A673 (cell line): ENCODE measurements at regions not wholly inside any gene's neighbourhood (a gene's known extent, or its start where the extent isn't known, plus 50 kb on each side); places are given as distances from the start of the nearest gene placed in this dataset.

Experiments used
- BruUV-seq: library from RNA; stranded (reverse); fragments of 400-500 nt; replicated peaks from 2 replicates; lab custom pipeline; 2021; lab: Mats Ljungman, UMichigan
- CTCF ChIA-PET: fragments of 300-600 bp; sonication (Branson Sonifier 250); formaldehyde crosslinking; loops from one replicate; lab custom pipeline; 2022; ENCODE audit warnings: antibody characterized with exemption; lab: Charles Lee
- POLR2A ChIA-PET: fragments of 300-600 bp; sonication (Branson Sonifier 250); formaldehyde crosslinking; loops from one replicate; lab custom pipeline; 2022; ENCODE audit warnings: antibody characterized with exemption; ENCODE audit not compliant: low non-redundant PET; lab: Charles Lee
- DNase-seq: peaks from one replicate; pipeline ENCODE4 v3.0.0-alpha.2; 2015; ENCODE audit warnings: low spot score
- H3K27ac ChIP-seq: fragments of 200-600 bp; sonication (generic); 2 replicates; pipeline ENCODE4 v1.5.1; 2016; ENCODE audit warnings: mixed run types, low read depth, mild to moderate bottlenecking, mixed read lengths, antibody characterized with exemption, low read length; ENCODE audit not compliant: poor library complexity, severe bottlenecking
- H3K27me3 ChIP-seq: fragments of 200-600 bp; sonication (generic); replicated peaks from 2 replicates; pipeline ENCODE4 v1.6.1; 2017; ENCODE audit warnings: mixed run types, low read depth, mild to moderate bottlenecking, mixed read lengths, antibody characterized with exemption, low read length; ENCODE audit not compliant: insufficient read depth, poor library complexity
- H3K36me3 ChIP-seq: fragments of 200-600 bp; sonication (generic); 2 replicates; pipeline ENCODE4 v1.6.1; 2016; ENCODE audit warnings: mixed run types, mild to moderate bottlenecking, mixed read lengths, antibody characterized with exemption, low read length; ENCODE audit not compliant: insufficient read depth, poor library complexity, severe bottlenecking
- H3K4me1 ChIP-seq: fragments of 200-600 bp; sonication (generic); 2 replicates; pipeline ENCODE4 v1.6.1; 2017; ENCODE audit warnings: mixed run types, mild to moderate bottlenecking, mixed read lengths, antibody characterized with exemption, low read length; ENCODE audit not compliant: insufficient read depth, poor library complexity, severe bottlenecking
- H3K4me3 ChIP-seq: fragments of 200-600 bp; sonication (generic); 2 replicates; pipeline ENCODE4 v1.5.1; 2016; ENCODE audit warnings: low read depth, mixed run types, mild to moderate bottlenecking, mixed read lengths, low read length; ENCODE audit not compliant: poor library complexity, severe bottlenecking
- H3K9me3 ChIP-seq: fragments of 200-600 bp; sonication (generic); 2 replicates; pipeline ENCODE4 v1.6.1; 2016; ENCODE audit warnings: mixed run types, low read depth, mild to moderate bottlenecking, mixed read lengths, antibody characterized with exemption, low read length; ENCODE audit not compliant: poor library complexity, severe bottlenecking
- CTCF ChIP-seq: fragments of 300-800, 200-600 bp; sonication (generic); conservative IDR thresholded peaks from 2 replicates; pipeline ENCODE4 v1.5.1; 2017; ENCODE audit warnings: low read depth, mild to moderate bottlenecking, antibody characterized with exemption, low read length, moderate library complexity, mixed read lengths
- EZH2 ChIP-seq: fragments of 200-600 bp; sonication (generic); IDR thresholded peaks from 2 replicates; pipeline ENCODE4 v1.6.1; 2017; ENCODE audit warnings: borderline replicate concordance, low read depth, mild to moderate bottlenecking, mixed read lengths, antibody characterized with exemption, low read length; ENCODE audit not compliant: poor library complexity, severe bottlenecking
- intact Hi-C: fragments of 100-400 bp; cut with micrococcal nuclease; formaldehyde crosslinking; loops from one replicate; pipeline ENCODE4 v1.10.0; 2022; ENCODE audit not compliant: unreplicated experiment

GRCh38 chr5:44949687-44950086 lies 140.9 kb downstream of the MRPS30 start:
- Histone ChIP-seq H3K27me3 (no peaks in the 10 kb centered on the region), H3K4me3 (no peak overlapping the region), H3K4me1 (peaks cover 6% of the 10 kb centered on the region), H3K36me3 (no peaks in the 10 kb centered on the region), H3K9me3 (no peaks in the 10 kb centered on the region), H3K27ac (no peak overlapping the region)
- ChIA-PET POLR2A (no interaction called here), CTCF (no interaction called here)
- no TSS peak for BruUV-seq
- intact Hi-C loops: loop anchor here (10.0 kb wide), 1 partner anchor 455 kb away; no protein-coding TSS in a partner anchor
- no peak for DNase-seq
- no peak for TF ChIP-seq EZH2
- no peak for TF ChIP-seq CTCF

- intact Hi-C loops: no loop called here
- no peak overlapping the region for H3K27ac ChIP-seq
- H3K9me3 ChIP-seq: no peaks in the 10 kb centered on the region
- BruUV-seq: no TSS peak
- ChIA-PET POLR2A (no interaction called here), CTCF (no interaction called here)
- no peak for TF ChIP-seq CTCF
- no peak for TF ChIP-seq EZH2
- H3K36me3 ChIP-seq: no peaks in the 10 kb centered on the region
- no peak for DNase-seq
- H3K4me3 ChIP-seq: no peak overlapping the region
- H3K4me1 ChIP-seq: no peaks in the 10 kb centered on the region
- no peaks in the 10 kb centered on the region for H3K27me3 ChIP-seq
Observed at GRCh38 chr5:44951371-44951770, 142.6 kb downstream of the MRPS30 start.

- H3K36me3 ChIP-seq: no peaks in the 10 kb centered on the region
- no peaks in the 10 kb centered on the region for H3K4me1 ChIP-seq
- BruUV-seq: no TSS peak
- intact Hi-C loops: loop anchor here (2.0 kb wide), 1 partner anchor 568 kb away; no protein-coding TSS in a partner anchor
- no peak overlapping the region for H3K27ac ChIP-seq
- TF ChIP-seq CTCF: peak; percentile 83
- TF ChIP-seq EZH2: no peak
- POLR2A ChIA-PET: no interaction called here
- no peaks in the 10 kb centered on the region for H3K27me3 ChIP-seq
- H3K9me3 ChIP-seq: no peaks in the 10 kb centered on the region
- CTCF ChIA-PET: interaction anchor here (0.5 to 0.6 kb wide), 2 partner anchors 568 to 821 kb away, joined by 3 read pairs; no protein-coding TSS in a partner anchor
- H3K4me3 ChIP-seq: no peak overlapping the region
- DNase-seq: peak; percentile 80
Observed at GRCh38 chr5:44952376-44952775, 143.6 kb downstream of the MRPS30 start.
